ENCODE measurements at regions not wholly inside any gene's neighbourhood (a gene's known extent, or its start where the extent isn't known, plus 50 kb on each side); places are given as distances from the start of the nearest gene placed in this dataset.

DNA sequence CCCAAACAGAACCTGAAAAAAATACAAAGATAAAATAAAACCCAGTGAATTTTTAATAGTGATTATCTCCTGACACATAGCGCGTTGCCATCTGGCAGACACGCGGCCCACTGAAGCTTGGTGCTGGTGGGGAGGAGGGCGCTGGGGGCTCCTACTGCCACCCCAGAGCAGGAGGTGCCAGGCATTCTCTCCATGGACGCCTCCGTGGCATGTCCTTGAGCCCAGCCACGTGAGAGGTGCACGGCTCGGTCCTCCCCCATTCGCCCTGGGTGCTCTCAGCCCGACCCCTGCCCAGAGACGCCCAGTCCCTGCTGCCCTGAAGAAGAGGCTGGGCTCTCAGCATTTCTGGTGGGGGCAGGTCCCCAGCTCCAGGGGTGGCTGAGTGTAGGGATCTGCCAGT, 142.2 kb upstream of the GSE1 start:
- no peak overlapping the region for H2BK120ac ChIP-seq (ENCODE audit: low read depth, low read length)
- H3K27me3 ChIP-seq (ENCODE audit: insufficient read depth, low read length, poor library complexity) = no peaks in the 10 kb centered on the region
- H3K4ac ChIP-seq (ENCODE audit: low read depth, low read length) = no peak overlapping the region
- H3K36me3 ChIP-seq (ENCODE audit: control insufficient read depth, insufficient read depth, low read length) = no peaks in the 10 kb centered on the region
- H3K79me2 ChIP-seq (ENCODE audit: control insufficient read depth, insufficient read depth, low read length) = no peaks in the 10 kb centered on the region
- no peaks in the 10 kb centered on the region for H3K79me1 ChIP-seq (ENCODE audit: low read length)
- H4K5ac ChIP-seq (ENCODE audit: low read length) = no peak overlapping the region
- H4K8ac ChIP-seq (ENCODE audit: low read depth, low read length) = no peak overlapping the region
- no peak overlapping the region for H3K9ac ChIP-seq (ENCODE audit: low read length)
- no peak overlapping the region for H3K27ac ChIP-seq (ENCODE audit: low read depth, low read length)
- no peak overlapping the region for H2BK15ac ChIP-seq (replicated peaks; ENCODE audit: low read depth)
- no peak overlapping the region for H3K4me3 ChIP-seq (ENCODE audit: low read length)
- H2AK5ac ChIP-seq (ENCODE audit: low read length) = no peak overlapping the region
- H3K4me2 ChIP-seq (ENCODE audit: low read length) = no peak overlapping the region
- WGBS (ENCODE audit: extremely low coverage, insufficient coverage, low lambda C conversion rate) = no CpG with 5 or more reads among the region's 13 CpGs
- no peak overlapping the region for H3K23ac ChIP-seq (ENCODE audit: low read length)
- peaks cover 6% of the 10 kb centered on the region for H3K4me1 ChIP-seq (ENCODE audit: control insufficient read depth, low read depth, low read length)
- no peak for DNase-seq
- no peak overlapping the region for H3K56ac ChIP-seq (ENCODE audit: low read length)
- H2BK5ac ChIP-seq (ENCODE audit: low read length) = no peak overlapping the region
- H3K18ac ChIP-seq (ENCODE audit: low read length) = no peak overlapping the region

DNA sequence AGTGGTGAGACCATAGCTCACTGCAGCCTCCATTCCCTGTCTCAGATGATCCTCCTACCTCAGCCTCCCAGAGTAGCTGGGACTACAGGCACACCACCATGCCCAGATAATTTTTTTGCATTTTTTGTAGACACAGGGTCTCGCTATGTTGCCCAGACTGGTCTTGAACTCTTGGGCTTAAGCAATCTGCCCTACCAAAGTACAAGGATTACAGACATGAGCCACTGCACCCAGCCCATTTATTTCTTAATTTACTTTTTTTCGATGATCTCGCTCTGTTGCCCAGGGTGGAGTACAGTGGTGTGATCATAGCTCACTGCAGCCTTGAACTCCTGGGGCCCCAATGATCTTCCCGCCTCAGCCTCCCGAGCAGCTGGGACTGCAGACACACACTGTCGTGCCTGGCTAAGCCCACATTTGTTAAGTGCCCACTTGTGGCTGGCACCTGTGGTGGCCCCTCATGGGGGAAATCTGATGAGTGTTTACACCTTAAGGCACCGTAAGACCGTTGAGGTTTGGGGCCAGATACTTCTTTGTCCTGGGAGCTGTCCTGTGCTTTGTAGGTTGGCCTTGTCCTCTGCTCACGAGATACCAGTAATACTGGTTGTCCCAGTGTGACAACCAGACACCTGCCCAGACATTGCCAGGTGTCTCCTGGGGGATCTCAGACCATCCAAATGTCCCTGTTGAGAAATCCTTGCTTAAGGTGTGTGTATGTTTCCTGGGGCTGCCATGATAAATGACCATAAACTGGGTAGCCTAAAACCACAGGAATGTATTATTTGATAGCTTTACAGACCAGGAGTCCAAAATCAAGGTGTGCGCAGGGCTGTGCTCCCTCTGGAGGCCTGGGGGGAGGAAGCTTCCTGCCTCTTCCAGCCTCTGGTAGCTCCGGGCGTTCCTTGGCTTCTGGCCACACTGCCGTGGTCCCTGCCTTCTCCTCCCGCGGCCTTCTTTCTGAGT, 141.4 kb upstream of the GSE1 start:
- no peak overlapping the region for H3K4ac ChIP-seq (ENCODE audit: low read depth, low read length)
- H3K18ac ChIP-seq (ENCODE audit: low read length) = no peak overlapping the region
- no peak overlapping the region for H3K9ac ChIP-seq (ENCODE audit: low read length)
- WGBS (ENCODE audit: extremely low coverage, insufficient coverage, low lambda C conversion rate) = no CpG with 5 or more reads among the region's 15 CpGs
- H3K79me1 ChIP-seq (ENCODE audit: low read length) = no peaks in the 10 kb centered on the region
- H2BK15ac ChIP-seq (replicated peaks; ENCODE audit: low read depth) = no peak overlapping the region
- peaks cover 6% of the 10 kb centered on the region for H3K4me1 ChIP-seq (ENCODE audit: control insufficient read depth, low read depth, low read length)
- H3K27me3 ChIP-seq (ENCODE audit: insufficient read depth, low read length, poor library complexity) = no peaks in the 10 kb centered on the region
- no peak overlapping the region for H3K23ac ChIP-seq (ENCODE audit: low read length)
- no peaks in the 10 kb centered on the region for H3K36me3 ChIP-seq (ENCODE audit: control insufficient read depth, insufficient read depth, low read length)
- no peak overlapping the region for H4K8ac ChIP-seq (ENCODE audit: low read depth, low read length)
- no peak overlapping the region for H2BK120ac ChIP-seq (ENCODE audit: low read depth, low read length)
- H4K5ac ChIP-seq (ENCODE audit: low read length) = no peak overlapping the region
- H2BK5ac ChIP-seq (ENCODE audit: low read length) = no peak overlapping the region
- no peak overlapping the region for H3K56ac ChIP-seq (ENCODE audit: low read length)
- no peak for DNase-seq
- H3K79me2 ChIP-seq (ENCODE audit: control insufficient read depth, insufficient read depth, low read length) = no peaks in the 10 kb centered on the region
- no peak overlapping the region for H3K27ac ChIP-seq (ENCODE audit: low read depth, low read length)
- H3K4me2 ChIP-seq (ENCODE audit: low read length) = no peak overlapping the region
- no peak overlapping the region for H3K4me3 ChIP-seq (ENCODE audit: low read length)
- H2AK5ac ChIP-seq (ENCODE audit: low read length) = no peak overlapping the region

DNA sequence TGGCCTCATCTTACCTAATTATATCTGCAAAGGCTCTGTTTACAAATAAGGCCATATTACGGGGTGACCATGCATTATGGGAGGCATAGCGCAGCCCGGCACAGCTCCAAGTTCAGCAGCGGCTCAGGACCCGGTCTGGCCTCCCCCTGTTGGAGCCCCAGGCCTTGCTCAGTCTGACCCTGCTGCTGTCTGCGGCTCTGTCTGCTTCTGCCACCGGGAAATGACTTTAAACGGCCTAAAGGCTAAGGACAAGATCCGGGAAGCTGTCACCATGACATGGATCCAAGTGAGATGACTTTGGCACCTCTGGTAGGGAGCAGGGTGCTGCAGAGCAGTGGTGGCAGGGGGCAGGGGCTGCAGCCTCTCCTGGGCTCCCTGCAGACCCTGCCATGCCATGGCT, 140.6 kb upstream of the GSE1 start:
- H2BK15ac ChIP-seq (replicated peaks; ENCODE audit: low read depth) = no peak overlapping the region
- H2BK5ac ChIP-seq (ENCODE audit: low read length) = no peak overlapping the region
- H3K79me2 ChIP-seq (ENCODE audit: control insufficient read depth, insufficient read depth, low read length) = no peaks in the 10 kb centered on the region
- H3K4me3 ChIP-seq (ENCODE audit: low read length) = no peak overlapping the region
- no peak overlapping the region for H3K56ac ChIP-seq (ENCODE audit: low read length)
- no peaks in the 10 kb centered on the region for H3K79me1 ChIP-seq (ENCODE audit: low read length)
- H3K18ac ChIP-seq (ENCODE audit: low read length) = no peak overlapping the region
- no CpG with 5 or more reads among the region's 9 CpGs for WGBS (ENCODE audit: extremely low coverage, insufficient coverage, low lambda C conversion rate)
- H3K23ac ChIP-seq (ENCODE audit: low read length) = no peak overlapping the region
- no peak for DNase-seq
- no peak overlapping the region for H4K5ac ChIP-seq (ENCODE audit: low read length)
- no peaks in the 10 kb centered on the region for H3K27me3 ChIP-seq (ENCODE audit: insufficient read depth, low read length, poor library complexity)
- no peaks in the 10 kb centered on the region for H3K36me3 ChIP-seq (ENCODE audit: control insufficient read depth, insufficient read depth, low read length)
- H3K9ac ChIP-seq (ENCODE audit: low read length) = no peak overlapping the region
- H3K4me2 ChIP-seq (ENCODE audit: low read length) = no peak overlapping the region
- H3K4me1 ChIP-seq (ENCODE audit: control insufficient read depth, low read depth, low read length) = peaks cover 6% of the 10 kb centered on the region
- H2BK120ac ChIP-seq (ENCODE audit: low read depth, low read length) = no peak overlapping the region
- H2AK5ac ChIP-seq (ENCODE audit: low read length) = no peak overlapping the region
- H3K27ac ChIP-seq (ENCODE audit: low read depth, low read length) = no peak overlapping the region
- H4K8ac ChIP-seq (ENCODE audit: low read depth, low read length) = no peak overlapping the region
- no peak overlapping the region for H3K4ac ChIP-seq (ENCODE audit: low read depth, low read length)

DNA sequence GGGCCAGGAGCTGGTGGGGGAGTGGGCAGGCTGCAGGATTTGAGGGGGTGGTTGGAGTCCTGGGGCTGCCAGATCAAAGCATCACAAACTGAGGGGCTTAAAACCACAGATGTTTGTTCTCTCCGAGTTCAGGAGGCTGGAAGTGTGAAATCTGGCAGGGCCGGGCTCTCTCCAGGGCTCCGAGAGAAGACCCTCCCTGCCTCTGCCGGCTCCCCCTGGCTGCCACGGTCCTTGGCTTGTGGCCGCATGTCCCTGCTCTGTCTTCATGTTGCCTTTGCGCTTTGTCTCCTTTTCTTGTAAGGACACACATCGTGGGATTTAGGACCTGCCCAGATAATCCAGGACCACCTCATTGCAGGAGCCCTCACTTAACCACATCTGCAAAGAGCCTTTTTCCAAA, 139.8 kb upstream of the GSE1 start:
- Histone ChIP-seq H2BK15ac (replicated peaks; ENCODE audit: low read depth) (no peak overlapping the region), H3K4ac (ENCODE audit: low read depth, low read length) (no peak overlapping the region), H3K18ac (ENCODE audit: low read length) (no peak overlapping the region), H3K79me2 (ENCODE audit: control insufficient read depth, insufficient read depth, low read length) (no peaks in the 10 kb centered on the region), H4K5ac (ENCODE audit: low read length) (no peak overlapping the region), H2BK120ac (ENCODE audit: low read depth, low read length) (no peak overlapping the region), H2AK5ac (ENCODE audit: low read length) (no peak overlapping the region), H2BK5ac (ENCODE audit: low read length) (no peak overlapping the region), H3K4me1 (ENCODE audit: control insufficient read depth, low read depth, low read length) (peaks cover 6% of the 10 kb centered on the region), H3K27me3 (ENCODE audit: insufficient read depth, low read length, poor library complexity) (no peaks in the 10 kb centered on the region), H3K23ac (ENCODE audit: low read length) (no peak overlapping the region), H3K79me1 (ENCODE audit: low read length) (no peaks in the 10 kb centered on the region), H3K4me2 (ENCODE audit: low read length) (no peak overlapping the region), H3K9ac (ENCODE audit: low read length) (no peak overlapping the region), H4K8ac (ENCODE audit: low read depth, low read length) (no peak overlapping the region), H3K27ac (ENCODE audit: low read depth, low read length) (no peak overlapping the region), H3K56ac (ENCODE audit: low read length) (peak overlapping the region; percentile 27), H3K36me3 (ENCODE audit: control insufficient read depth, insufficient read depth, low read length) (no peaks in the 10 kb centered on the region), H3K4me3 (ENCODE audit: low read length) (no peak overlapping the region)
- no CpG with 5 or more reads among the region's 8 CpGs for WGBS (ENCODE audit: extremely low coverage, insufficient coverage, low lambda C conversion rate)
- peak; percentile 55 for DNase-seq

DNA sequence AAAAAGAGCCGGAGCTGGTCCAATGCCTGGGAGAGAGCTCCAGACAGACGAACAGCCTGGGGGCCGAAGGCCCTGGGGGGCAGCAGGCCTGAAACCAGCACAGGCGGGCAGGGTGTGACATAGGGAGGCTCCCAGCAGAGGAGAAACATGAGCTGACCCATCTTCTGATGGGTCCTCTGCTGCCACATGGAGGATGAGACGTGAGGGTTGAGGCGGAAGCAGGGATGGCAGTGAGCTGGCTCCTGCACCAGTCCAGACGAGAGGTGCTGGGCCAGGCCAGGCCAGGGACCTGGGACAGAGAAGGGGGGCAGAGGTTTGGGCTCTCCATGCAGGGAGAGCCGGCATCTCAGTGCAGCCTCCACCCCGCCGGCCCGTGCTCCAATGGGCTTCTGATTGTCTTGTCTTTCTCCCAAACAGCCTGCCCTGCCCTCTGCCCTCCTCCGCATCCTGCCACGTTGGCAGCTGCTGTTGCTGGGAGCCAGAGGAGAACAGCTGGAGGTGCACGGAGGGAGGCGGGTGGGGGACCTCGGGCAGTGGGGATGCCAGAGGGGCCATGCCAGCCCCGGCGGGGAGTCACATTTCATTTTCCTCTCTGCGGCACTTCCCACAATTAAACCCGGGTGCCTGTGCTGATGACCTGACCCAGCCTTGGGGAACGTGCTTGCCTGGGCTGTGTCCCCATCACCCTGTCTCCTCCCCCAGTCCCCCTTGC, 139.1 kb upstream of the GSE1 start:
- no peaks in the 10 kb centered on the region for H3K79me1 ChIP-seq (ENCODE audit: low read length)
- H3K36me3 ChIP-seq (ENCODE audit: control insufficient read depth, insufficient read depth, low read length) = no peaks in the 10 kb centered on the region
- no peak overlapping the region for H3K4ac ChIP-seq (ENCODE audit: low read depth, low read length)
- no peaks in the 10 kb centered on the region for H3K27me3 ChIP-seq (ENCODE audit: insufficient read depth, low read length, poor library complexity)
- WGBS (ENCODE audit: extremely low coverage, insufficient coverage, low lambda C conversion rate) = no CpG with 5 or more reads among the region's 21 CpGs
- H4K8ac ChIP-seq (ENCODE audit: low read depth, low read length) = no peak overlapping the region
- H2BK15ac ChIP-seq (replicated peaks; ENCODE audit: low read depth) = no peak overlapping the region
- H3K79me2 ChIP-seq (ENCODE audit: control insufficient read depth, insufficient read depth, low read length) = no peaks in the 10 kb centered on the region
- DNase-seq = peak; percentile 42
- no peak overlapping the region for H2BK120ac ChIP-seq (ENCODE audit: low read depth, low read length)
- H3K9ac ChIP-seq (ENCODE audit: low read length) = no peak overlapping the region
- H2AK5ac ChIP-seq (ENCODE audit: low read length) = no peak overlapping the region
- no peak overlapping the region for H2BK5ac ChIP-seq (ENCODE audit: low read length)
- peaks cover 6% of the 10 kb centered on the region for H3K4me1 ChIP-seq (ENCODE audit: control insufficient read depth, low read depth, low read length)
- no peak overlapping the region for H3K4me3 ChIP-seq (ENCODE audit: low read length)
- H3K23ac ChIP-seq (ENCODE audit: low read length) = no peak overlapping the region
- no peak overlapping the region for H3K4me2 ChIP-seq (ENCODE audit: low read length)
- H3K56ac ChIP-seq (ENCODE audit: low read length) = peak overlapping the region; percentile 57
- H3K18ac ChIP-seq (ENCODE audit: low read length) = no peak overlapping the region
- H4K5ac ChIP-seq (ENCODE audit: low read length) = no peak overlapping the region
- no peak overlapping the region for H3K27ac ChIP-seq (ENCODE audit: low read depth, low read length)

All from mesendoderm (in vitro differentiated cells).